Fibroblast of lung (primary cell): ENCODE measurements at regions not wholly inside any gene's neighbourhood (a gene's known extent, or its start where the extent isn't known, plus 50 kb on each side); places are given as distances from the start of the nearest gene placed in this dataset.
"Not testable (repeated sequence)": the region's sequence is repeated elsewhere in the genome, so short reads cannot be mapped to it uniquely, and the experiment has no call there.

Experiments used
- DNase-seq, 2 donors: peaks; one replicate each; pipeline versions ENCODE4 v3.0.0 to v3.0.0-alpha.2; 2010; ENCODE audit warnings: low read depth in 2 of 2
- H2AFZ ChIP-seq: 2 replicates; pipeline ENCODE4 v1.5.1; 2012; ENCODE audit warnings: low read length, control low read depth, inconsistent platforms
- H3K27ac ChIP-seq: 2 replicates; pipeline ENCODE4 v1.5.1; 2011; ENCODE audit warnings: low read length, control low read depth; ENCODE audit not compliant: insufficient read depth
- H3K27me3 ChIP-seq: 2 replicates; pipeline ENCODE4 v1.5.1; 2011; ENCODE audit warnings: mild to moderate bottlenecking, low read length; ENCODE audit not compliant: control insufficient read depth, insufficient read depth
- H3K36me3 ChIP-seq: 2 replicates; pipeline ENCODE4 v1.5.1; 2011; ENCODE audit warnings: low read length; ENCODE audit not compliant: control insufficient read depth, insufficient read depth
- H3K4me1 ChIP-seq: 2 replicates; pipeline ENCODE4 v1.5.1; 2011; ENCODE audit warnings: low read length; ENCODE audit not compliant: control insufficient read depth, insufficient read depth; ENCODE audit errors: extremely low read depth
- H3K4me2 ChIP-seq: 2 replicates; pipeline ENCODE4 v1.5.1; 2011; ENCODE audit warnings: low read length, control low read depth; ENCODE audit not compliant: insufficient read depth; ENCODE audit errors: extremely low read depth
- H3K4me3 ChIP-seq, 4 experiments: fragments of 200-600 bp in 1 of 4; sonication (generic) in 1 of 4; replicated peaks in 1 of 4; 2 replicates each; pipeline ENCODE4 v1.5.1; 2011 to 2016; ENCODE audit warnings: low read length in 4 of 4, low read depth in 3 of 4, mild to moderate bottlenecking in 3 of 4, control low read depth in 2 of 4, inconsistent platforms in 1 of 4, mixed read lengths in 1 of 4; ENCODE audit not compliant: insufficient read depth in 1 of 4; ENCODE audit errors: control extremely low read depth in 1 of 4
- H3K79me2 ChIP-seq: 2 replicates; pipeline ENCODE4 v1.5.1; 2012; ENCODE audit warnings: mild to moderate bottlenecking, low read length, inconsistent platforms; ENCODE audit not compliant: control insufficient read depth, insufficient read depth
- H3K9ac ChIP-seq: 2 replicates; pipeline ENCODE4 v1.5.1; 2011; ENCODE audit warnings: mild to moderate bottlenecking, low read length, control low read depth; ENCODE audit not compliant: insufficient read depth
- H3K9me3 ChIP-seq: 2 replicates; pipeline ENCODE4 v1.5.1; 2012; ENCODE audit warnings: low read depth, low read length; ENCODE audit not compliant: control insufficient read depth, insufficient read depth
- H4K20me1 ChIP-seq: 2 replicates; pipeline ENCODE4 v1.5.1; 2011; ENCODE audit warnings: low read length; ENCODE audit not compliant: control insufficient read depth, insufficient read depth; ENCODE audit errors: extremely low read depth
- EZH2 ChIP-seq: IDR thresholded peaks from 2 replicates; pipeline ENCODE4 v1.5.1; 2012; ENCODE audit warnings: low read length, control low read depth, mild to moderate bottlenecking; ENCODE audit errors: missing control alignments
- TF ChIP-seq, protein P1 (sequence below), 2 donors: IDR thresholded peaks in 1 of 2; conservative IDR thresholded peaks in 1 of 2; 1 replicate in 1 of 2; 2 replicates in 1 of 2; pipeline ENCODE4 v1.5.1; 2011 to 2012; ENCODE audit warnings: low read length in 2 of 2, control low read depth in 1 of 2, inconsistent platforms in 1 of 2, low read depth in 1 of 2, mild to moderate bottlenecking in 1 of 2

- Histone ChIP-seq H3K4me1 (no peaks in the 10 kb centered on the region), H3K27ac (no peak overlapping the region), H3K9me3 (no peaks in the 10 kb centered on the region), H4K20me1 (no peaks in the 10 kb centered on the region), H3K27me3 (no peaks in the 10 kb centered on the region), H3K4me3 (no peak overlapping the region), H3K36me3 (no peaks in the 10 kb centered on the region), H2AFZ (no peak overlapping the region), H3K9ac (no peak overlapping the region), H3K4me2 (no peak overlapping the region), H3K79me2 (no peaks in the 10 kb centered on the region)
- TF ChIP-seq, protein P1, sequence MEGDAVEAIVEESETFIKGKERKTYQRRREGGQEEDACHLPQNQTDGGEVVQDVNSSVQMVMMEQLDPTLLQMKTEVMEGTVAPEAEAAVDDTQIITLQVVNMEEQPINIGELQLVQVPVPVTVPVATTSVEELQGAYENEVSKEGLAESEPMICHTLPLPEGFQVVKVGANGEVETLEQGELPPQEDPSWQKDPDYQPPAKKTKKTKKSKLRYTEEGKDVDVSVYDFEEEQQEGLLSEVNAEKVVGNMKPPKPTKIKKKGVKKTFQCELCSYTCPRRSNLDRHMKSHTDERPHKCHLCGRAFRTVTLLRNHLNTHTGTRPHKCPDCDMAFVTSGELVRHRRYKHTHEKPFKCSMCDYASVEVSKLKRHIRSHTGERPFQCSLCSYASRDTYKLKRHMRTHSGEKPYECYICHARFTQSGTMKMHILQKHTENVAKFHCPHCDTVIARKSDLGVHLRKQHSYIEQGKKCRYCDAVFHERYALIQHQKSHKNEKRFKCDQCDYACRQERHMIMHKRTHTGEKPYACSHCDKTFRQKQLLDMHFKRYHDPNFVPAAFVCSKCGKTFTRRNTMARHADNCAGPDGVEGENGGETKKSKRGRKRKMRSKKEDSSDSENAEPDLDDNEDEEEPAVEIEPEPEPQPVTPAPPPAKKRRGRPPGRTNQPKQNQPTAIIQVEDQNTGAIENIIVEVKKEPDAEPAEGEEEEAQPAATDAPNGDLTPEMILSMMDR (conservative IDR thresholded peaks at IDR 0.05 in 1 of 2, IDR thresholded peaks at IDR 0.05 in 1 of 2; ENCODE audit: low read depth in 1 of 2, low read length in 2 of 2): no peak
- no peak for TF ChIP-seq EZH2
- no peak for DNase-seq
Observed at GRCh38 chr22:16717699-16718558, 107.3 kb downstream of the XKR3 start.

GRCh38 chr22:16714568-16714967, 110.6 kb downstream of the XKR3 start:
- not testable (repeated sequence) for H3K4me1 ChIP-seq, DNase-seq

DNA sequence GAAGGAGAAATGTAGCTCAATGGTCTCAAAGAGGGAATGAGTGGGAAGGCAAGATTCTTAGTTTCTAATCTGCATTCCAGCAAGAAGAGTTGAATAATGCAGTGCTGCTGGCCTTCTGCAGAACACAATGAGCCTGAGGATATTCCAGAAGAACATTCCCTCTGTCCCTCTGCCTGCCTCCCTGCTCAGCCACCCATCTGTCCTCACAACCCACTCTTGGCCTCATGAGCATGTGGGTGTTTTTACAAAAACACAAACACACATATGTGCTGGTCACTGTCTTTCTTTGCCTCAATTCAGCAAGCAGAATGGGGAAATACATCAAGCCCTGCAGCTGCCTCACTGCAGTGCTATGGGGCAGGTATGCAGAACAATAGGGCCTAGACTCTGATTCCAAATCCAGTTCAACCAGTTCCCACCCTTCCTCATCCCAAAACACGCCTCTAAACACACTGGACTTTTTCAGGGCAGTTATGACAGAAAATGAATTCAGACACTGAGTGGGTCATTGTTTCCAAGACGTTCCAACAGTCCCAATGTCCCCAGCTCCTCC, 109.8 kb upstream of the CCT8L2 start:
- not testable (repeated sequence) for H3K9me3 ChIP-seq, H3K4me1 ChIP-seq, H4K20me1 ChIP-seq, H3K4me3 ChIP-seq, H2AFZ ChIP-seq, DNase-seq, H3K27ac ChIP-seq, H3K79me2 ChIP-seq, H3K4me2 ChIP-seq, H3K27me3 ChIP-seq, H3K9ac ChIP-seq, H3K36me3 ChIP-seq

More at GRCh38 chr22:16714568-16714967, 110.6 kb downstream of the XKR3 start:
- not testable (repeated sequence) for H3K9me3 ChIP-seq, H3K9ac ChIP-seq, H3K27ac ChIP-seq, H2AFZ ChIP-seq, H4K20me1 ChIP-seq, H3K27me3 ChIP-seq, H3K4me3 ChIP-seq, H3K79me2 ChIP-seq, H3K36me3 ChIP-seq, H3K4me2 ChIP-seq

GRCh38 chr22:16700390-16700789, 107.8 kb upstream of the CCT8L2 start:
- H3K4me1 ChIP-seq, H3K4me2 ChIP-seq, H3K9me3 ChIP-seq, H2AFZ ChIP-seq, H3K27ac ChIP-seq, H3K79me2 ChIP-seq, H3K9ac ChIP-seq, H3K4me3 ChIP-seq, H3K36me3 ChIP-seq, H4K20me1 ChIP-seq, H3K27me3 ChIP-seq, DNase-seq: not testable (repeated sequence)
